ENCODE measurements at regions not wholly inside any gene's neighbourhood (a gene's known extent, or its start where the extent isn't known, plus 50 kb on each side); places are given as distances from the start of the nearest gene placed in this dataset.

- TF ChIP-seq POLR2A (IDR thresholded peaks at IDR 0.05) (no peak), CTCF (IDR thresholded peaks at IDR 0.05) (no peak)
These were observed 1327.9 kb downstream of the BRINP3 start for GRCh38 chr1:189149547-189150375.

Measured in esophagus squamous epithelium (tissue), 4 donors.